Fibroblast of pulmonary artery (primary cell): ENCODE measurements at regions not wholly inside any gene's neighbourhood (a gene's known extent, or its start where the extent isn't known, plus 50 kb on each side); places are given as distances from the start of the nearest gene placed in this dataset.

ENCODE experiments used
- DNase-seq: peaks from one replicate; pipeline ENCODE4 v3.0.0-alpha.2; 2010; ENCODE audit warnings: low read depth
- H3K4me3 ChIP-seq: replicated peaks from 2 replicates; pipeline ENCODE4 v1.5.1; 2011; ENCODE audit warnings: low read depth, mild to moderate bottlenecking, control low read depth, low read length, moderate library complexity
- TF ChIP-seq, protein P1 (sequence below): IDR thresholded peaks from 2 replicates; pipeline ENCODE4 v1.5.1; 2011; ENCODE audit warnings: mild to moderate bottlenecking, control low read depth, low read length, inconsistent platforms; ENCODE audit errors: missing control alignments

- H3K4me3 ChIP-seq, result no peak overlapping the region
- DNase-seq, result no peak
- TF ChIP-seq, protein P1, sequence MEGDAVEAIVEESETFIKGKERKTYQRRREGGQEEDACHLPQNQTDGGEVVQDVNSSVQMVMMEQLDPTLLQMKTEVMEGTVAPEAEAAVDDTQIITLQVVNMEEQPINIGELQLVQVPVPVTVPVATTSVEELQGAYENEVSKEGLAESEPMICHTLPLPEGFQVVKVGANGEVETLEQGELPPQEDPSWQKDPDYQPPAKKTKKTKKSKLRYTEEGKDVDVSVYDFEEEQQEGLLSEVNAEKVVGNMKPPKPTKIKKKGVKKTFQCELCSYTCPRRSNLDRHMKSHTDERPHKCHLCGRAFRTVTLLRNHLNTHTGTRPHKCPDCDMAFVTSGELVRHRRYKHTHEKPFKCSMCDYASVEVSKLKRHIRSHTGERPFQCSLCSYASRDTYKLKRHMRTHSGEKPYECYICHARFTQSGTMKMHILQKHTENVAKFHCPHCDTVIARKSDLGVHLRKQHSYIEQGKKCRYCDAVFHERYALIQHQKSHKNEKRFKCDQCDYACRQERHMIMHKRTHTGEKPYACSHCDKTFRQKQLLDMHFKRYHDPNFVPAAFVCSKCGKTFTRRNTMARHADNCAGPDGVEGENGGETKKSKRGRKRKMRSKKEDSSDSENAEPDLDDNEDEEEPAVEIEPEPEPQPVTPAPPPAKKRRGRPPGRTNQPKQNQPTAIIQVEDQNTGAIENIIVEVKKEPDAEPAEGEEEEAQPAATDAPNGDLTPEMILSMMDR, result no peak
These were observed 240.5 kb downstream of the SEC14L1 start for GRCh38 chr17:77381185-77381700.

DNA sequence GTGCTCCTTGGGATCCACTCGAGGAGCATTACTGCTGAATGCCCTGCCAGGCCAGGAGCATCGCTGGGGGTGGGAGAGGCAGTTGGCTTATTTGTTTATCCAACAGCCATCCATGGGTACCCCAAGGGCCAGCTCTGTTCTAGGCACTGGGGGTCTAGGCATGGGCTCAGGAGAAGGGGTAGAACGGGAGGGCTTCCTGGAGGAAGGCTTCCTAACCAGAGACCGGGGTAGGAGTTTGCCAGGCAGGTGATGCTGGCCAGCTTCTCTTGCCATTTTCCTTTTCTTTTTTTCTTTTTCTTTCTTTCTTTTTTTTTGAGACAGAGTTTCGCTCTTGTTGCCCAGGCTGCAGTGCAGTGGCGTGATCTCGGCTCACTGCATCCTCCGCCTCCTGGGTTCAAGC is 241.0 kb downstream of the SEC14L1 start:
- H3K4me3 ChIP-seq, result no peak overlapping the region
- TF ChIP-seq, protein P1, result no peak

DNA sequence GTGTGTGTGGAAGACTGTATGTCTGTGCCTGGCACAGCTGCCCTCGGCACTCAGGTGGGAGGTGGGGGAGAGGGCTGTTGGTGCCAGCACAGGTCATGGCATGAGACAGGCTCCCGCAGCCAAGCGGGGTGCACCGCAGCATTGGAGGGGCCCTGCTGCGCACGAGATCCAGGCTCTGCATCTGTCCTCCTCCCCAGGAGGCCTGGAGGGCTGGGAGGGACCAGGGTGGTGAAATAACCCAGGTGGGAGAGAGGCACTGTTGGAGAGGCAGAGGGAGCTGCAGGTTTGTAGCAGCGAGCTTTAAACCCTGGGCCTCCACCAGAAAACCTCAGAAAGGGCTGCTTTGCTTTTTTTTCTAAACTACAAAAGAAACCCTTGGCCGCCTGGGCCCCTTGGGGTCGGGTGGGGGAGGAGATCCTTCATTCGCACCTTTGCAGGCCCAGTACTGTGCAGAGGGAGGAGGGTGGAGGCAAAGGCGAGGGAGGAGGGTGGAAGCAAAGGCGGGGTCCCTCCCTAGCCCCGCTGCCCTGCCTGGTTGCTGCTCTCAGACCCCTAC is 241.7 kb downstream of the SEC14L1 start:
- DNase-seq, result no peak
- no peak overlapping the region for H3K4me3 ChIP-seq
- TF ChIP-seq, protein P1, result no peak

More for the DNA sequence above, 241.0 kb downstream of the SEC14L1 start:
- no peak for DNase-seq

GRCh38 chr17:77382966-77383612 is 242.3 kb downstream of the SEC14L1 start:
- no peak overlapping the region for H3K4me3 ChIP-seq
- peak; percentile 72 for DNase-seq
- TF ChIP-seq, protein P1, result no peak

- no peak overlapping the region for H3K4me3 ChIP-seq
- TF ChIP-seq, protein P1, result no peak
- DNase-seq, result no peak
These were observed 243.1 kb downstream of the SEC14L1 start for GRCh38 chr17:77383613-77384608.

DNA sequence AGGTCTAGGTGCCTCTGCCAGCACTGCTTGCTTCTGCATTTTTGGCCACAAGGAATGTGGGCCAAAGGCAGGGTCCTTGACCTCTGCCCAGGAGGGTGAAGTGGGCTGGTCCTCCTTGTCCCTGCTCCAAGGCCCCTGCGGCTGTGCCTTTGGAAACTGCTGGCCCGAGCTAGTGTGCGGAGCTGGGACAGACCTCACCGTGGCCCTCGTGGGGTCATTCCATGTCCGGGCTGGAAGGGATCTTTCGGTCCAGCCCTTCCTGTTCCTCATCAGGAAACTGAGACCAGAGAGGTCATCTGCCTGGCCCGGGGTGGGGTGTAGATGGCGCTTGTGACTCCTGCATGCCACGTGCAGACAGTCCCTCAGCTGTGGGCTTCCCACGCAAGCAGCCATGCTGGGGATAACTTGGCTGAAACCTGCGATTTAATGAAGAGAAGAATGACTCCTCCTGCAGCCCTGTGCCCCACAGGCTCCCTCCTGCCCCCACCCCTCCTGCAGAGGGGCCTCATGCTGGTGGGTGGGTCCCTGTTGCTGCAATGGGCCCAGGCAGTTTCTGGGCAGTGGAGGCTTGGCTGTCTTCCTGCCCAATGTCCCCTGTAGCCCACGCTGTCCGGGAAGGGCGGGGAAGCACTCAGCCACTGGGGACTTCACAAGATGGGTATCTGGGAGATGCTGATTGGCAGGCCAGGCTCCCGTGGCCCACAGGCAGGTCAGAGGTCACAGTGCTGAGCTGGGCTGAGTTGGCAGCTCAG is 245.2 kb downstream of the SEC14L1 start:
- DNase-seq, result peak; percentile 54
- H3K4me3 ChIP-seq, result no peak overlapping the region
- TF ChIP-seq, protein P1, result no peak
